Calu3 (cell line): ENCODE measurements at regions not wholly inside any gene's neighbourhood (a gene's known extent, or its start where the extent isn't known, plus 50 kb on each side); places are given as distances from the start of the nearest gene placed in this dataset.

ENCODE experiments used
- BruUV-seq: library from RNA; stranded (reverse); fragments of 400-500 nt; replicated peaks from 2 replicates; lab custom pipeline; 2021; lab: Mats Ljungman, UMichigan
- CTCF ChIA-PET: fragments of 300-600 bp; sonication (Branson Sonifier 250); formaldehyde crosslinking; loops from one replicate; lab custom pipeline; 2022; ENCODE audit warnings: antibody characterized with exemption; lab: Charles Lee
- DNase-seq: peaks from one replicate; pipeline ENCODE4 v3.0.0; 2022
- H3K27ac Mint-ChIP-seq: one replicate; pipeline ENCODE4 v1.8.0; 2022; ENCODE audit warnings: mixed read lengths; ENCODE audit not compliant: unreplicated experiment
- H3K27me3 Mint-ChIP-seq: one replicate; pipeline ENCODE4 v1.8.0; 2022; ENCODE audit warnings: mixed read lengths; ENCODE audit not compliant: unreplicated experiment
- H3K36me3 Mint-ChIP-seq: one replicate; pipeline ENCODE4 v1.8.0; 2022; ENCODE audit warnings: mild to moderate bottlenecking, moderate library complexity, mixed read lengths; ENCODE audit not compliant: insufficient read depth, unreplicated experiment
- H3K4me1 Mint-ChIP-seq: one replicate; pipeline ENCODE4 v1.8.0; 2022; ENCODE audit warnings: mild to moderate bottlenecking, low read depth, mixed read lengths; ENCODE audit not compliant: unreplicated experiment
- H3K4me3 Mint-ChIP-seq: one replicate; pipeline ENCODE4 v1.8.0; 2022; ENCODE audit warnings: mild to moderate bottlenecking, low read depth, moderate library complexity, mixed read lengths; ENCODE audit not compliant: unreplicated experiment
- H3K9me3 Mint-ChIP-seq: one replicate; pipeline ENCODE4 v1.8.0; 2022; ENCODE audit warnings: low read depth, mixed read lengths; ENCODE audit not compliant: unreplicated experiment
- CTCF ChIP-seq: fragments of 200-600 bp; IDR thresholded peaks from one replicate; pipeline ENCODE4 v1.8.0; 2022; ENCODE audit warnings: antibody characterized with exemption; ENCODE audit not compliant: unreplicated experiment
- intact Hi-C: fragments of 100-400 bp; cut with micrococcal nuclease; formaldehyde crosslinking; loops from one replicate; pipeline ENCODE4 v1.10.0; 2022; ENCODE audit not compliant: unreplicated experiment

- no peak for TF ChIP-seq CTCF
- H3K9me3 Mint-ChIP-seq, result no peaks in the 10 kb centered on the region
- no peaks in the 10 kb centered on the region for H3K36me3 Mint-ChIP-seq
- no peaks in the 10 kb centered on the region for H3K4me1 Mint-ChIP-seq
- BruUV-seq, result no TSS peak
- CTCF ChIA-PET, result no interaction called here
- H3K27me3 Mint-ChIP-seq, result no peaks in the 10 kb centered on the region
- intact Hi-C loops, result loop anchor here (5.0 kb wide), 1 partner anchor 449 kb away; no protein-coding TSS in a partner anchor
- H3K27ac Mint-ChIP-seq, result no peak overlapping the region
- H3K4me3 Mint-ChIP-seq, result no peak overlapping the region
- no peak for DNase-seq
Measured at GRCh38 chr6:82608781-82609180, 245.2 kb downstream of the TPBG start.

GRCh38 chr6:82611751-82612150 lies 248.1 kb downstream of the TPBG start:
- CTCF ChIA-PET, result no interaction called here
- H3K4me3 Mint-ChIP-seq, result no peak overlapping the region
- no peaks in the 10 kb centered on the region for H3K36me3 Mint-ChIP-seq
- intact Hi-C loops, result no loop called here
- no TSS peak for BruUV-seq
- TF ChIP-seq CTCF, result no peak
- H3K9me3 Mint-ChIP-seq, result no peaks in the 10 kb centered on the region
- no peak overlapping the region for H3K27ac Mint-ChIP-seq
- no peak for DNase-seq
- H3K4me1 Mint-ChIP-seq, result no peaks in the 10 kb centered on the region
- no peaks in the 10 kb centered on the region for H3K27me3 Mint-ChIP-seq

- Mint-ChIP-seq H3K4me1 (no peaks in the 10 kb centered on the region), H3K4me3 (no peak overlapping the region), H3K27ac (no peak overlapping the region), H3K36me3 (no peaks in the 10 kb centered on the region), H3K27me3 (no peaks in the 10 kb centered on the region), H3K9me3 (no peaks in the 10 kb centered on the region)
- no peak for TF ChIP-seq CTCF
- intact Hi-C loops, result no loop called here
- no peak for DNase-seq
- no TSS peak for BruUV-seq
- CTCF ChIA-PET, result no interaction called here
Measured at GRCh38 chr6:82612475-82613039, 248.9 kb downstream of the TPBG start.

GRCh38 chr6:82614518-82614917 lies 250.9 kb downstream of the TPBG start:
- CTCF ChIA-PET, result interaction anchor here (0.6 kb wide), 2 partner anchors 251 to 366 kb away, joined by 4 to 7 read pairs; partner anchors contain the start of gene TPBG
- H3K4me3 Mint-ChIP-seq, result no peak overlapping the region
- no peaks in the 10 kb centered on the region for H3K4me1 Mint-ChIP-seq
- no peaks in the 10 kb centered on the region for H3K36me3 Mint-ChIP-seq
- no peak overlapping the region for H3K27ac Mint-ChIP-seq
- no peaks in the 10 kb centered on the region for H3K27me3 Mint-ChIP-seq
- no TSS peak for BruUV-seq
- no peak for DNase-seq
- no peak for TF ChIP-seq CTCF
- no peaks in the 10 kb centered on the region for H3K9me3 Mint-ChIP-seq
- intact Hi-C loops, result no loop called here
